H1 (cell line): ENCODE measurements at regions not wholly inside any gene's neighbourhood (a gene's known extent, or its start where the extent isn't known, plus 50 kb on each side); places are given as distances from the start of the nearest gene placed in this dataset.

ENCODE experiments used
- CTCF ChIA-PET: fragments of 300-600 bp; sonication (Branson Sonifier 250); formaldehyde crosslinking; loops from one replicate; lab custom pipeline; 2021; ENCODE audit not compliant: partially characterized antibody; lab: Charles Lee
- POLR2A ChIA-PET: fragments of 300-600 bp; sonication (Branson Sonifier 250); formaldehyde crosslinking; loops from one replicate; lab custom pipeline; 2021; ENCODE audit warnings: inconsistent platforms; ENCODE audit not compliant: partially characterized antibody; lab: Charles Lee
- DNase-seq, 2 experiments: peaks; one replicate each; pipeline versions ENCODE4 v3.0.0 to v3.0.0-alpha.2; 2010 to 2022; ENCODE audit warnings: low spot score in 2 of 2, low read depth in 1 of 2, mixed read lengths in 1 of 2
- FAIRE-seq: peaks from 2 replicates; lab custom pipeline; 2011; peaks lifted over from hg19 to GRCh38; lab: Jason Lieb, UNC
- H2AFZ ChIP-seq: 2 replicates; pipeline ENCODE4 v1.8.1; 2012; ENCODE audit warnings: low read length, inconsistent platforms
- H2AK5ac ChIP-seq: 2 replicates; pipeline ENCODE4 v1.6.1; 2013; ENCODE audit warnings: low read depth, low read length
- H2BK120ac ChIP-seq: replicated peaks from 2 replicates; pipeline ENCODE3; 2013; ENCODE audit warnings: low read depth, low read length, inconsistent platforms
- H2BK12ac ChIP-seq: 2 replicates; pipeline ENCODE4 v1.6.1; 2013; ENCODE audit warnings: low read depth, low read length
- H2BK15ac ChIP-seq: 2 replicates; pipeline ENCODE4 v1.6.1; 2013; ENCODE audit warnings: low read length
- H2BK20ac ChIP-seq: 2 replicates; pipeline ENCODE4 v1.6.1; 2013; ENCODE audit warnings: low read length
- H2BK5ac ChIP-seq: 2 replicates; pipeline ENCODE4 v1.6.1; 2013; ENCODE audit warnings: low read depth, low read length
- H3K14ac ChIP-seq: 2 replicates; pipeline ENCODE4 v1.6.1; 2013; ENCODE audit warnings: inconsistent platforms; ENCODE audit not compliant: insufficient read length
- H3K18ac ChIP-seq: 2 replicates; pipeline ENCODE4 v1.6.1; 2013; ENCODE audit warnings: low read length; ENCODE audit errors: extremely low read depth
- H3K23ac ChIP-seq: 2 replicates; pipeline ENCODE4 v1.6.1; 2013; ENCODE audit warnings: inconsistent platforms; ENCODE audit not compliant: insufficient read length
- H3K23me2 ChIP-seq: 2 replicates; pipeline ENCODE4 v1.6.1; 2013; ENCODE audit warnings: low read depth, low read length
- H3K27ac ChIP-seq: 2 replicates; pipeline ENCODE4 v1.6.1; 2011; ENCODE audit warnings: low read depth, low read length, inconsistent platforms
- H3K27me3 ChIP-seq, 4 experiments: replicated peaks in 1 of 4; 1 replicate in 1 of 4; 2 replicates in 3 of 4; pipeline versions ENCODE4 v1.6.1 to v1.8.1; 2011 to 2013; ENCODE audit warnings: low read length in 3 of 4, mild to moderate bottlenecking in 3 of 4, inconsistent platforms in 2 of 4, mixed read lengths in 2 of 4, moderate library complexity in 1 of 4; ENCODE audit not compliant: control insufficient read depth in 3 of 4, insufficient read depth in 3 of 4; ENCODE audit errors: extremely low read depth in 1 of 4
- H3K36me3 ChIP-seq, 4 experiments: 2 replicates each; pipeline versions ENCODE4 v1.6.1 to v1.8.1; 2011 to 2013; ENCODE audit warnings: mild to moderate bottlenecking in 4 of 4, low read length in 3 of 4, moderate library complexity in 2 of 4, control low read depth in 1 of 4, inconsistent platforms in 1 of 4; ENCODE audit not compliant: insufficient read depth in 4 of 4, control insufficient read depth in 2 of 4
- H3K4ac ChIP-seq: replicated peaks from 2 replicates; pipeline ENCODE3; 2013; ENCODE audit warnings: low read length, low read depth, mixed read lengths, inconsistent platforms; ENCODE audit not compliant: insufficient read length
- H3K4me1 ChIP-seq, 4 experiments: replicated peaks in 1 of 4; 1 replicate in 1 of 4; 2 replicates in 3 of 4; pipeline versions ENCODE4 v1.6.1 to v1.8.1; 2011 to 2013; ENCODE audit warnings: low read length in 3 of 4, inconsistent platforms in 2 of 4, mixed read lengths in 1 of 4; ENCODE audit not compliant: insufficient read depth in 4 of 4, control insufficient read depth in 3 of 4
- H3K4me2 ChIP-seq, 2 experiments: 2 replicates each; pipeline versions ENCODE4 v1.6.1 to v1.8.1; 2011 to 2013; ENCODE audit warnings: low read depth in 2 of 2, low read length in 2 of 2, control low read depth in 1 of 2, inconsistent platforms in 1 of 2, mild to moderate bottlenecking in 1 of 2; ENCODE audit not compliant: insufficient read depth in 1 of 2
- H3K4me3 ChIP-seq, 4 experiments: fragments of 200-600, 300-600 bp in 1 of 4; sonication (generic), shearing (Covaris generic), sonication (Bioruptor Twin) in 1 of 4; 2 replicates each; pipeline versions ENCODE4 v1.5.1 to v1.8.1; 2011 to 2016; ENCODE audit warnings: low read length in 4 of 4, low read depth in 3 of 4, control low read depth in 2 of 4, inconsistent platforms in 2 of 4, mild to moderate bottlenecking in 2 of 4, mixed read lengths in 1 of 4, moderate library complexity in 1 of 4; ENCODE audit not compliant: insufficient read depth in 2 of 4; ENCODE audit errors: extremely low read depth in 1 of 4
- H3K56ac ChIP-seq: replicated peaks from 2 replicates; pipeline ENCODE3; 2013; ENCODE audit warnings: low read depth, mild to moderate bottlenecking, mixed read lengths, low read length, inconsistent platforms; ENCODE audit not compliant: insufficient read length
- H3K79me1 ChIP-seq: 2 replicates; pipeline ENCODE4 v1.6.1; 2013; ENCODE audit warnings: low read depth, low read length, control low read depth
- H3K79me2 ChIP-seq, 2 experiments: 2 replicates each; pipeline versions ENCODE4 v1.6.1 to v1.8.1; 2012 to 2013; ENCODE audit warnings: low read length in 2 of 2, mild to moderate bottlenecking in 2 of 2, inconsistent platforms in 1 of 2; ENCODE audit not compliant: insufficient read depth in 2 of 2, control insufficient read depth in 1 of 2
- H3K9ac ChIP-seq, 4 experiments: replicated peaks in 1 of 4; 1 replicate in 1 of 4; 2 replicates in 3 of 4; pipeline versions ENCODE4 v1.6.1 to v1.8.1; 2011 to 2013; ENCODE audit warnings: low read depth in 3 of 4, low read length in 3 of 4, control low read depth in 2 of 4, mild to moderate bottlenecking in 2 of 4, moderate library complexity in 2 of 4, inconsistent platforms in 1 of 4; ENCODE audit errors: extremely low read depth in 1 of 4
- H3K9me3 ChIP-seq, 2 experiments: 2 replicates each; pipeline versions ENCODE4 v1.6.1 to v1.8.1; 2012 to 2013; ENCODE audit warnings: mild to moderate bottlenecking in 2 of 2, moderate library complexity in 2 of 2, control low read depth in 1 of 2, inconsistent platforms in 1 of 2, low read depth in 1 of 2, low read length in 1 of 2, mixed read lengths in 1 of 2; ENCODE audit not compliant: insufficient read depth in 2 of 2
- H4K20me1 ChIP-seq, 2 experiments: replicated peaks in 1 of 2; 2 replicates each; pipeline versions ENCODE3 to v1.8.1; 2011 to 2013; ENCODE audit warnings: inconsistent platforms in 2 of 2, low read length in 2 of 2, mild to moderate bottlenecking in 1 of 2; ENCODE audit not compliant: insufficient read depth in 2 of 2, control insufficient read depth in 1 of 2
- H4K5ac ChIP-seq: 2 replicates; pipeline ENCODE4 v1.6.1; 2013; ENCODE audit warnings: low read length, low read depth, mixed read lengths, inconsistent platforms; ENCODE audit not compliant: insufficient read length
- H4K8ac ChIP-seq: 2 replicates; pipeline ENCODE4 v1.8.0; 2013; ENCODE audit warnings: mild to moderate bottlenecking, moderate library complexity, low read length, inconsistent platforms; ENCODE audit not compliant: insufficient read depth; ENCODE audit errors: extremely low read depth
- H4K91ac ChIP-seq: replicated peaks from 2 replicates; pipeline ENCODE3; 2013; ENCODE audit warnings: low read length, mixed read lengths, inconsistent platforms; ENCODE audit not compliant: insufficient read length
- CTBP2 ChIP-seq: IDR thresholded peaks from 2 replicates; pipeline ENCODE4 v1.7.0; 2011; ENCODE audit warnings: borderline replicate concordance, mild to moderate bottlenecking, moderate library complexity, mixed read lengths, low read length; ENCODE audit not compliant: insufficient read depth, insufficient read length
- CTCF ChIP-seq, 3 experiments: IDR thresholded peaks; 1 replicate in 2 of 3; 2 replicates in 1 of 3; pipeline versions ENCODE4 v1.5.1 to v1.6.1; 2011; ENCODE audit warnings: low read length in 3 of 3, mild to moderate bottlenecking in 3 of 3, inconsistent platforms in 2 of 3, low read depth in 1 of 3, moderate library complexity in 1 of 3; ENCODE audit not compliant: insufficient read depth in 1 of 3; ENCODE audit errors: control extremely low read depth in 1 of 3
- EGR1 ChIP-seq: IDR thresholded peaks from 2 replicates; pipeline ENCODE4 v1.6.1; 2011; ENCODE audit warnings: low read depth, low read length, borderline replicate concordance
- HDAC6 ChIP-seq: IDR thresholded peaks from one replicate; pipeline ENCODE4 v1.7.1; 2012; ENCODE audit warnings: low read depth, mild to moderate bottlenecking, inconsistent platforms, low read length, moderate library complexity
- JUND ChIP-seq: IDR thresholded peaks from 2 replicates; pipeline ENCODE4 v1.6.1; 2011; ENCODE audit warnings: mild to moderate bottlenecking, improper control_type of control experiment, low read length
- KDM5A ChIP-seq: fragments of 200-600 bp; IDR thresholded peaks from 2 replicates; pipeline ENCODE4 v1.7.1; 2012; ENCODE audit warnings: mild to moderate bottlenecking, low read length, inconsistent platforms, mixed read lengths
- MAFK ChIP-seq: IDR thresholded peaks from 2 replicates; pipeline ENCODE4 v1.6.1; 2012; ENCODE audit warnings: low read depth, mild to moderate bottlenecking, improper control_type of control experiment, low read length
- PHF8 ChIP-seq: fragments of 200-600 bp; sonication (generic); conservative IDR thresholded peaks from 2 replicates; pipeline ENCODE4 v1.7.1; 2012; ENCODE audit warnings: low read depth, mild to moderate bottlenecking, inconsistent platforms, low read length, moderate library complexity
- POLR2A ChIP-seq, 2 experiments: IDR thresholded peaks; 1 replicate in 1 of 2; 2 replicates in 1 of 2; pipeline ENCODE4 v1.6.1; 2011; ENCODE audit warnings: low read depth in 2 of 2, low read length in 2 of 2, mild to moderate bottlenecking in 2 of 2; ENCODE audit errors: control extremely low read depth in 1 of 2
- RXRA ChIP-seq: IDR thresholded peaks from 2 replicates; pipeline ENCODE4 v1.6.1; 2011; ENCODE audit warnings: low read depth, mild to moderate bottlenecking, low read length, moderate library complexity; ENCODE audit not compliant: insufficient read depth
- SRF ChIP-seq: IDR thresholded peaks from 2 replicates; pipeline ENCODE4 v1.6.1; 2011; ENCODE audit warnings: mild to moderate bottlenecking, low read depth, low read length, moderate library complexity
- SUZ12 ChIP-seq: fragments of 200-600 bp; sonication (generic); IDR thresholded peaks from 2 replicates; pipeline ENCODE4 v1.6.1; 2012; ENCODE audit warnings: mild to moderate bottlenecking, inconsistent platforms, low read length, moderate library complexity, mixed read lengths
- TAF1 ChIP-seq: IDR thresholded peaks from 2 replicates; pipeline ENCODE4 v1.6.1; 2011; ENCODE audit warnings: mild to moderate bottlenecking, low read depth, low read length
- WGBS, 2 experiments: shearing (Covaris generic) in 1 of 2; methylation state at CpG; one replicate each; pipeline versions ENCODE4 v1.1.6 to v1.1.7; 2013 to 2015; ENCODE audit warnings: low lambda C conversion rate in 2 of 2, mixed read lengths in 2 of 2, inconsistent platforms in 1 of 2, low coverage in 1 of 2, missing lambda C conversion rate in 1 of 2; ENCODE audit not compliant: insufficient replicate concordance in 2 of 2, insufficient coverage in 1 of 2, insufficient read length in 1 of 2; ENCODE audit errors: extremely low coverage in 1 of 2, missing lambda C conversion rate in 1 of 2; 5-methylcytosine and 5-hydroxymethylcytosine counted together

GRCh38 chr17:79408251-79408650, 202.6 kb downstream of the RBFOX3 start:
- H3K27ac ChIP-seq = no peak overlapping the region
- no peak overlapping the region for H4K91ac ChIP-seq
- H3K14ac ChIP-seq = no peak overlapping the region
- no peak overlapping the region for H3K9ac ChIP-seq
- no peaks in the 10 kb centered on the region for H3K27me3 ChIP-seq
- peak overlapping the region; percentile 17; the same call in 1 of the 2 replicates for H2BK12ac ChIP-seq
- WGBS, 2 experiments = 86% methylated on average over 11 of the region's 11 CpGs; no CpG with 5 or more reads in 1 of the 2 experiments
- H2AK5ac ChIP-seq = no peak overlapping the region
- no peak overlapping the region for H3K4ac ChIP-seq
- no peak overlapping the region for H3K4me3 ChIP-seq
- ChIA-PET CTCF (interaction anchor here (0.7 to 4.3 kb wide), 3 partner anchors 13 to 250 kb away, joined by 3 to 27 read pairs (median 3); no protein-coding TSS in a partner anchor), POLR2A (no interaction called here)
- no peak overlapping the region for H4K5ac ChIP-seq
- H2BK15ac ChIP-seq = no peak overlapping the region
- DNase-seq (no peak), FAIRE-seq (no peak)
- H3K79me2 ChIP-seq = no peaks in the 10 kb centered on the region
- H3K4me1 ChIP-seq = peaks cover 0 to 3% (median 0%) of the 10 kb centered on the region in 4 experiments; a peak in 1 of 7 replicates
- H2BK120ac ChIP-seq = no peak overlapping the region
- H4K20me1 ChIP-seq = peaks cover 0 to 7% of the 10 kb centered on the region in 2 experiments
- peaks cover 9% of the 10 kb centered on the region; the same call in 1 of the 2 replicates for H3K23me2 ChIP-seq
- no peaks in the 10 kb centered on the region for H3K79me1 ChIP-seq
- H3K4me2 ChIP-seq = no peak overlapping the region
- H3K36me3 ChIP-seq = no peaks in the 10 kb centered on the region
- no peaks in the 10 kb centered on the region for H3K9me3 ChIP-seq
- H2BK20ac ChIP-seq = no peak overlapping the region
- no peak overlapping the region for H2BK5ac ChIP-seq
- peak overlapping the region; percentile 21 for H4K8ac ChIP-seq
- no peak overlapping the region for H3K23ac ChIP-seq
- H3K18ac ChIP-seq = no peak overlapping the region
- H3K56ac ChIP-seq = no peak overlapping the region
- no peak overlapping the region for H2AFZ ChIP-seq
- no peak for TF ChIP-seq PHF8
- TF ChIP-seq TAF1 = no peak
- no peak for TF ChIP-seq SUZ12
- no peak for TF ChIP-seq CTBP2
- TF ChIP-seq RXRA = no peak
- no peak for TF ChIP-seq POLR2A (IDR thresholded peaks at IDR 0.05; ENCODE audit: control extremely low read depth in 1 of 2, low read depth in 2 of 2, low read length in 2 of 2)
- no peak for TF ChIP-seq CTCF (IDR thresholded peaks at IDR 0.05; ENCODE audit: control extremely low read depth in 1 of 3, insufficient read depth in 1 of 3, low read depth in 1 of 3, low read length in 3 of 3)
- TF ChIP-seq HDAC6 = no peak
- no peak for TF ChIP-seq SRF
- TF ChIP-seq JUND = no peak
- no peak for TF ChIP-seq EGR1
- TF ChIP-seq KDM5A = no peak
- TF ChIP-seq MAFK = no peak
